GM10266 (cell line): ENCODE measurements at regions not wholly inside any gene's neighbourhood (a gene's known extent, or its start where the extent isn't known, plus 50 kb on each side); places are given as distances from the start of the nearest gene placed in this dataset.

Source experiments
- DNase-seq: peaks from one replicate; pipeline ENCODE4 v3.0.0; 2012; ENCODE audit errors: extremely low spot score
- CTCF ChIP-seq: IDR thresholded peaks from 2 replicates; pipeline ENCODE4 v1.5.1; 2012; ENCODE audit warnings: mild to moderate bottlenecking, low read depth; ENCODE audit not compliant: control insufficient read depth, insufficient read depth; ENCODE audit errors: missing control alignments

- no peak for TF ChIP-seq CTCF
- no peak for DNase-seq
Measured at GRCh38 chr10:79012567-79012966, 56.2 kb upstream of the ZMIZ1 start.

GRCh38 chr10:79013406-79013987 is 55.3 kb upstream of the ZMIZ1 start:
- TF ChIP-seq CTCF: no peak
- DNase-seq: no peak

GRCh38 chr10:79014796-79015195 is 54.0 kb upstream of the ZMIZ1 start:
- TF ChIP-seq CTCF: no peak
- DNase-seq: no peak

GRCh38 chr10:79017882-79018520 is 50.8 kb upstream of the ZMIZ1 start:
- no peak for TF ChIP-seq CTCF
- DNase-seq: no peak

- DNase-seq: no peak
- TF ChIP-seq CTCF: no peak
Measured at GRCh38 chr10:79018521-79019011, 50.2 kb upstream of the ZMIZ1 start.
